ENCODE measurements at regions not wholly inside any gene's neighbourhood (a gene's known extent, or its start where the extent isn't known, plus 50 kb on each side); places are given as distances from the start of the nearest gene placed in this dataset.

- Histone ChIP-seq H3K36me3 (no peaks in the 10 kb centered on the region), H3K27me3 (no peaks in the 10 kb centered on the region), H3K9me3 (ENCODE audit: low read depth) (no peaks in the 10 kb centered on the region), H3K27ac (no peak overlapping the region), H3K4me3 (no peak overlapping the region), H3K4me1 (ENCODE audit: low read depth) (no peaks in the 10 kb centered on the region)
- TF ChIP-seq CTCF (IDR thresholded peaks at IDR 0.05; ENCODE audit: low read depth, low read length), result no peak
- DNase-seq (ENCODE audit: low read depth in 1 of 2, low spot score in 1 of 2), result no peak
These were observed 401.1 kb downstream of the SLCO4C1 start for GRCh38 chr5:101894985-101895384.

- Histone ChIP-seq H3K27me3 (no peaks in the 10 kb centered on the region), H3K9me3 (ENCODE audit: low read depth) (no peaks in the 10 kb centered on the region), H3K4me3 (no peak overlapping the region), H3K4me1 (ENCODE audit: low read depth) (no peaks in the 10 kb centered on the region), H3K36me3 (no peaks in the 10 kb centered on the region), H3K27ac (no peak overlapping the region)
- no peak for TF ChIP-seq CTCF (IDR thresholded peaks at IDR 0.05; ENCODE audit: low read depth, low read length)
- DNase-seq (ENCODE audit: low read depth in 1 of 2, low spot score in 1 of 2), result no peak
These were observed 417.9 kb downstream of the SLCO4C1 start for GRCh38 chr5:101878190-101878589.

- Histone ChIP-seq H3K36me3 (no peaks in the 10 kb centered on the region), H3K27ac (no peak overlapping the region), H3K9me3 (ENCODE audit: low read depth) (no peaks in the 10 kb centered on the region), H3K4me3 (no peak overlapping the region), H3K4me1 (ENCODE audit: low read depth) (no peaks in the 10 kb centered on the region), H3K27me3 (no peaks in the 10 kb centered on the region)
- no peak for DNase-seq (ENCODE audit: low read depth in 1 of 2, low spot score in 1 of 2)
- TF ChIP-seq CTCF (IDR thresholded peaks at IDR 0.05; ENCODE audit: low read depth, low read length), result no peak
These were observed 418.6 kb downstream of the SLCO4C1 start for GRCh38 chr5:101877451-101877850.

- Histone ChIP-seq H3K27ac (no peak overlapping the region), H3K27me3 (no peaks in the 10 kb centered on the region), H3K4me3 (no peak overlapping the region), H3K4me1 (ENCODE audit: low read depth) (no peaks in the 10 kb centered on the region), H3K36me3 (no peaks in the 10 kb centered on the region), H3K9me3 (ENCODE audit: low read depth) (no peaks in the 10 kb centered on the region)
- no peak for TF ChIP-seq CTCF (IDR thresholded peaks at IDR 0.05; ENCODE audit: low read depth, low read length)
- DNase-seq (ENCODE audit: low read depth in 1 of 2, low spot score in 1 of 2), result no peak
These were observed 429.6 kb downstream of the SLCO4C1 start for GRCh38 chr5:101866473-101866872.

- no peaks in the 10 kb centered on the region for H3K36me3 ChIP-seq
- H3K4me1 ChIP-seq (ENCODE audit: low read depth), result no peaks in the 10 kb centered on the region
- H3K27me3 ChIP-seq, result no peaks in the 10 kb centered on the region
- no peak overlapping the region for H3K4me3 ChIP-seq
- no peaks in the 10 kb centered on the region for H3K9me3 ChIP-seq (ENCODE audit: low read depth)
- DNase-seq (ENCODE audit: low read depth in 1 of 2, low spot score in 1 of 2), result no peak
- H3K27ac ChIP-seq, result no peak overlapping the region
- TF ChIP-seq CTCF (IDR thresholded peaks at IDR 0.05; ENCODE audit: low read depth, low read length), result no peak
These were observed 435.5 kb downstream of the SLCO4C1 start for GRCh38 chr5:101860563-101860962.

GRCh38 chr5:101860145-101860544, 435.9 kb downstream of the SLCO4C1 start:
- no peak for DNase-seq (ENCODE audit: low read depth in 1 of 2, low spot score in 1 of 2)
- H3K36me3 ChIP-seq, result no peaks in the 10 kb centered on the region
- no peak for TF ChIP-seq CTCF (IDR thresholded peaks at IDR 0.05; ENCODE audit: low read depth, low read length)
- no peaks in the 10 kb centered on the region for H3K27me3 ChIP-seq
- no peak overlapping the region for H3K27ac ChIP-seq
- no peaks in the 10 kb centered on the region for H3K9me3 ChIP-seq (ENCODE audit: low read depth)
- H3K4me3 ChIP-seq, result no peak overlapping the region
- no peaks in the 10 kb centered on the region for H3K4me1 ChIP-seq (ENCODE audit: low read depth)

All from cardiac muscle cell (in vitro differentiated cells and primary cell).